ENCODE measurements at regions not wholly inside any gene's neighbourhood (a gene's known extent, or its start where the extent isn't known, plus 50 kb on each side); places are given as distances from the start of the nearest gene placed in this dataset.

GRCh38 chr9:31623511-31623910 lies 760.9 kb upstream of the ACO1 start:
- TF ChIP-seq POLR2A (IDR thresholded peaks at IDR 0.05; ENCODE audit: insufficient read depth in 1 of 2, low read depth in 2 of 2, low read length in 2 of 2) (no peak), EZH2 (conservative IDR thresholded peaks at IDR 0.05; ENCODE audit: low read depth, low read length) (no peak), NCOA2 (CRISPR knock-in tag; IDR thresholded peaks at IDR 0.05) (no peak), TAF1 (CRISPR knock-in tag; IDR thresholded peaks at IDR 0.05) (no peak), TCF12 (IDR thresholded peaks at IDR 0.05) (no peak), TCF12 (CRISPR knock-in tag; IDR thresholded peaks at IDR 0.05) (no peak), RAD51 (IDR thresholded peaks at IDR 0.05; ENCODE audit: borderline replicate concordance) (no peak), ZC3H4 (CRISPR knock-in tag; IDR thresholded peaks at IDR 0.05; ENCODE audit: borderline replicate concordance) (no peak), ZNF451 (CRISPR knock-in tag; IDR thresholded peaks at IDR 0.05) (no peak), PCBP1 (IDR thresholded peaks at IDR 0.05; ENCODE audit: borderline replicate concordance, low read depth, low read length) (no peak), CTCF (CRISPR knock-in tag; IDR thresholded peaks at IDR 0.05) (no peak)
